ENCODE measurements at regions not wholly inside any gene's neighbourhood (a gene's known extent, or its start where the extent isn't known, plus 50 kb on each side); places are given as distances from the start of the nearest gene placed in this dataset.

GRCh38 chr5:145243016-145243415 is 592.1 kb downstream of the PRELID2 start:
- no peak for DNase-seq
- no peak for ATAC-seq
- intact Hi-C loops (cut with micrococcal nuclease): no loop called here

- ATAC-seq (no peak), DNase-seq (no peak)
- intact Hi-C loops (cut with micrococcal nuclease): no loop called here
Observed at GRCh38 chr5:145242551-145242950, 592.6 kb downstream of the PRELID2 start.

- intact Hi-C loops (cut with micrococcal nuclease): no loop called here
- no peak for DNase-seq
- no peak for ATAC-seq
Observed at GRCh38 chr5:145237843-145238242, 597.3 kb downstream of the PRELID2 start.

DNA sequence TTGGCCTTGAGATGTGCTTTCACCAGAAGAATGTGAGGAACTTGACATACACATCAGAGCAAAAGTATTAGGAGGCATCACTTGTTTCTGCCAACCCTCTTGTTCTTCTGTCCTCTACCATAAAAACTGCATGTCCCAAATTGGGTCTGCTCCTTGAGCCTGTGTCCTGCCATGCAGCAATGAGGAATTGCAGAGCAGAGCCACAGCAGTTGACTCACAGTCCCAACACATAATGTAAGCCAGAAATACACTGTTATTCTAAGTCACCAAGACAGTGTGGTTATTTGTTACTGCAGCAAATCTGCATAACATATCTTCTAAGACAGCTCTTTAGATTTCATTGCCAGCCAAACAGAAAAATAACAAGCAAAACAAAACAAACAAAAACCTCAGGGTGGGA is 598.2 kb downstream of the PRELID2 start:
- ATAC-seq (no peak), DNase-seq (no peak)
- intact Hi-C loops (cut with micrococcal nuclease): no loop called here

DNA sequence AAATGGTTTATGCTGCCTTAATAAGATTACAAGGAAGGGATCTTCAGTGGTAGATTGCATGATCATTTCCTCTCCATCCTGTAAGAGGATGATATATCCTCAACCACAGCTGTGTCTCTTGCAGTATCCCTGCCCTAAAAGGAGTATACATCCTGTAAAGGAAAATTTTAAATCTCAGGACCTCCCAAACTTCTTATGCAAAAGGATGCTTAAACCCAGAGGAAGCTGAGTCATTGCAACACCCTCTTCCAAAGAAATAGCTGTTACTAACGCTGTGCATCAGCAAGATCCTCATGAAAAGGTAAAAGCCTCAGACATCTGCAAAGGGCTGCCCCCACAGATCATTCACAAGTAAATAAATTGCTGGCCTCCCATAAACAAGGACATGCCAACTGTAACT is 599.0 kb downstream of the PRELID2 start:
- no peak for ATAC-seq
- DNase-seq: no peak
- intact Hi-C loops (cut with micrococcal nuclease): no loop called here

GRCh38 chr5:145233461-145233860 is 601.7 kb downstream of the PRELID2 start:
- no peak for ATAC-seq
- no peak for DNase-seq
- intact Hi-C loops (cut with micrococcal nuclease): no loop called here

- ATAC-seq (no peak), DNase-seq (no peak)
- intact Hi-C loops (cut with micrococcal nuclease): no loop called here
Observed at GRCh38 chr5:145230781-145231180, 604.4 kb downstream of the PRELID2 start.

- DNase-seq (no peak), ATAC-seq (no peak)
- intact Hi-C loops (cut with micrococcal nuclease): no loop called here
Observed at GRCh38 chr5:145228564-145228963, 606.6 kb downstream of the PRELID2 start.

GRCh38 chr5:145227881-145228280 is 607.3 kb downstream of the PRELID2 start:
- DNase-seq (no peak), ATAC-seq (no peak)
- intact Hi-C loops (cut with micrococcal nuclease): no loop called here

DNA sequence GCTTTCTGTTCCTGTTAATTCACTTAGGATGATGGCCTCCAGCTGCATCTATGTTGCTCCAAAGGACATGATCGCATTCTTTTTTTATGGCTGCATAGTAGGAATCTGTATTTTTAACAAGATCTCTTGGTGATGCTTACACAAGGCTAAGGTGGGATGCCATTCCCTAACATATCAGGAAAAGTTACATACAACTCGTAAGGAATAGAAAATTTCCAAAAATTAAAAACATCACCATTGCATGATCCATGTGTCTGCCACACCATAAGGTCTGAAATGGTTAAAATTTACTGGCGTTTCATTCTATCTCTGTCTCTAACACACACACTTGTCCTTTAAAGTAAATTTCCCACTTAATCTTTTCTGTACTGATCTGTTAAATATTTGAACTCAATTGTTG is 608.4 kb downstream of the PRELID2 start:
- no peak for DNase-seq
- intact Hi-C loops (cut with micrococcal nuclease): no loop called here
- no peak for ATAC-seq

DNA sequence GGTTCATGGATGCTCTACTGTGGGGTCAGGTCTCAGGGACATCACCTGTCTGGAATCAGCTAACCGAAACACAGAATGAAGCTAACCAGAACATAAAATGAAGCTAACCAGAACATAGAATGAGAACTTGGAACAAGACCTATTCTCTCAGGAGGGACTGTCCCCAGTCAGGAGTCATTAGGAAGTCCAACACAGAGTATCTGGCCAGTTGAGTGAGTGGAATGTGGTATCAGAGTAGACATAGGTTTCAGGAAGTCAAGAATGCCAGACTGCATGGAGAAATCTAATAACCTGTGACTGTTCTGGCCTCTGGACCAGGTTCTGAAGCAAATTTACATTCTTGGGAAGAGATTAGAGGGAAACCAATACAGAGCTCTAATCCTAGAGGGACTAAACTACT is 609.6 kb downstream of the PRELID2 start:
- DNase-seq (no peak), ATAC-seq (no peak)
- intact Hi-C loops (cut with micrococcal nuclease): no loop called here

GRCh38 chr5:145223582-145223981 is 611.6 kb downstream of the PRELID2 start:
- intact Hi-C loops (cut with micrococcal nuclease): no loop called here
- no peak for ATAC-seq

DNA sequence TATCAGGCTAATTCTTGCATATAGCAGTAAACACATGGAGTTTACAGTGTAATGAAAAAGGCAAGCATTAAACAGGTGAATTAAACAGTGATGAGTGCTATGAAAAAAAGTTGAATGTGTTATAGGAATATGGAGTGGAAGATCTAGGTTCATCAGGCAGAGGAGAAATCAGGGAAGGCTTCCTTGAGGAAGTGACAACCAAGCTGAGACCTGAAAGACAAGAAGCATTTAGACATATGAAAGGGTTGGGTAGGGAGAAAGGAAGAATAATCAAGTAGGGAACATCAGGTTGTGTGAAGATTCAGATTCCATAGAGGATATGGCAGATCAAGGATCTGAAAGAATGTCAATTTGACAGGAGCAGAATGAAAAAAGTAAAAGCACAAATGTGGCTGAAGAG is 612.5 kb downstream of the PRELID2 start:
- DNase-seq: no peak
- no peak for ATAC-seq
- intact Hi-C loops (cut with micrococcal nuclease): no loop called here

More at GRCh38 chr5:145223582-145223981, 611.6 kb downstream of the PRELID2 start:
- DNase-seq: no peak

GRCh38 chr5:145221416-145221815 is 613.7 kb downstream of the PRELID2 start:
- intact Hi-C loops (cut with micrococcal nuclease): no loop called here
- no peak for ATAC-seq
- DNase-seq: no peak

DNA sequence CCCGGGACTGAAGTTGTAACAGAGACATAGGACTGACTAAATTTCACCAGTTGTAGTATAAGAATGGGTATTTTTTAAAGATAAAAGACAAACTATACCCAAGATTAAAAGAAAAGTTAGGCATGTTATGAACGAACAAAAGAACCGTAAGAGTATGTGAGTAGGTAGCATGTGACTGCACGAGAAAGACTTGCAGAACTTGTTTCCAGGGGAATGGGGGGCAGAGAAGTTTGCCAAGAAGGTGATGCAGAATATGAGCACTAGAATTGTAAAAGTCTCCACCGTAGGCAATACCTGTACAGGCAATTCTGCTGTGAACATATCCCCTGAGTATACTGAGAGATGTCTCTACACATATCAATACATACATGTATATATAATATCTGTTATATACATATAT is 614.7 kb downstream of the PRELID2 start:
- intact Hi-C loops (cut with micrococcal nuclease): no loop called here
- ATAC-seq (no peak), DNase-seq (no peak)

- intact Hi-C loops (cut with micrococcal nuclease): no loop called here
Observed at GRCh38 chr5:145218982-145219381, 616.2 kb downstream of the PRELID2 start.

DNA sequence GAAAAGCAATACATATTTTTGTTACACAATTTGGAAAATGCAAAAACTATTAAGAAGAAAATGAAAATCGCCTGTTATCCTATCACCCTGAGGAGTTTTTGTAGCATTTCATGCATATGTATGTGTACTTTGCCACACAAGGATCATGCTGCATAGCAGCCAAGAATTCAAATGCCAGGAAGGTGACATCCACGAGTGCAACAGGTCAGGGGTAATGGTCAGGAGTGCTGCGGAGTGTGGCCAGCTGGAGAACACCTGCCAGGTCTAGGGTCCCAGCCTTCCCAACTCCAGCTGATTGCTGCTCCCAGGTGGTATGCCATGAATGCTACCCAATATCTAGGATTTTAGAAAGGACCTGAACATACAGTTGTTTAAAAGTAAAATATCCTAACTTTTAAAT is 617.1 kb downstream of the PRELID2 start:
- no peak for ATAC-seq
- DNase-seq: no peak
- intact Hi-C loops (cut with micrococcal nuclease): no loop called here

More at GRCh38 chr5:145218982-145219381, 616.2 kb downstream of the PRELID2 start:
- DNase-seq: no peak
- no peak for ATAC-seq

- intact Hi-C loops (cut with micrococcal nuclease): no loop called here
- DNase-seq (no peak), ATAC-seq (no peak)
Observed at GRCh38 chr5:145210020-145210419, 625.1 kb downstream of the PRELID2 start.

DNA sequence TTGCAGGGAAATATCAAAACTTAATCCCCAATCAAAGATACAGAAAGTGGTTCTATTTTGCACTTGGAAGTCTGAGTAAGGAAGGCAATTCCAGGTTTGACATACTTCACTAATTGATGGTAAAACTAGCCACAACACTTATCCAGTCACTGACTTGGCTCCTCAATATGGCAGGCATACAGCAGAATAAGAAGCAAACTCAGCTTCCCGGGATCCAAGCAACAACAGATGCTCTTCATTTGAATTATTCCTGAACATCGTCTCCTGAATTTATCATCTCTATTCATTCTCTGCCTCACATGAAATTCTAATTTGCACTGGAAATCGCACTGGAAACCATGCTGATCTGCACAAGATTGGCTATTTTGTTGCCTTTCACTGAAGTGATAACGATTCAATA is 629.6 kb downstream of the PRELID2 start:
- ATAC-seq (no peak), DNase-seq (no peak)
- intact Hi-C loops (cut with micrococcal nuclease): no loop called here

DNA sequence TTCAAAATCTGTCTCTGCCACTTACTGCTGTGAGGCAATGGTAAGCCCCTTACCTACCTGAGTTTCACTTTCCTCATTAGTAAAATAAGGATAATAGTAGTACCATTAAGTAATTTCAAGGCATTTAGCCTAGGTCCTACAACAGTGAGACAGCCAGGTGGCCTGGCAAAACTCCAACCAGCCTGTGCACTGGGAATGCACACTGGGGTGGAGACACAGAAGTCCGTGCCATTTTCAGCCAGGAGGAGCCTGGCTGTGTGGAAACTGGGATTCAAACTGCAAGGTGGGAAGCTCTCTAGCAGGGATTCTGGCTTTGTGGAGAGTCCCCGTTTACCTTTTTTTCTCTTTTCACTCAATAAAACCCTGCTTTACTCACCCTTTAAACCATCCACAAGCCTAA is 630.4 kb downstream of the PRELID2 start:
- ATAC-seq (no peak), DNase-seq (no peak)
- intact Hi-C loops (cut with micrococcal nuclease): no loop called here

DNA sequence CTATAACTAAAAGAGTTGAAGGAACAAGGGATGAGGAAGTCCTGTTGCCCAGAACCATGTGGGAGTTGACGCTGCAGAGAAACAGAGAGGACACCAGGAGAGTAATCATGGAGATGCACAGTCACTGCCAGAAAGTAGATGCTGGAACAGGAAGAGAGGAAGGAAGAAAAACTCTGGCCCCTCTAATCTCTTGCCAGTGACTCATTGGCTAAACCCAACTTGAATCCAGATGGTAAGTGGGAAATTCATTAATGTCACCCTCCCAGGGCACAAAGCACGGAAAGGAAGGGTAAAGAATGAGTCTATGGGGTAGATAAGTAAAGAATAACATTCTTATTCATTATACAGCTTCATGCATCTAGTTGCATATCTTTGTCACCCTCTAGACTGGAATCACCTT is 631.9 kb downstream of the PRELID2 start:
- intact Hi-C loops (cut with micrococcal nuclease): no loop called here
- no peak for DNase-seq

DNA sequence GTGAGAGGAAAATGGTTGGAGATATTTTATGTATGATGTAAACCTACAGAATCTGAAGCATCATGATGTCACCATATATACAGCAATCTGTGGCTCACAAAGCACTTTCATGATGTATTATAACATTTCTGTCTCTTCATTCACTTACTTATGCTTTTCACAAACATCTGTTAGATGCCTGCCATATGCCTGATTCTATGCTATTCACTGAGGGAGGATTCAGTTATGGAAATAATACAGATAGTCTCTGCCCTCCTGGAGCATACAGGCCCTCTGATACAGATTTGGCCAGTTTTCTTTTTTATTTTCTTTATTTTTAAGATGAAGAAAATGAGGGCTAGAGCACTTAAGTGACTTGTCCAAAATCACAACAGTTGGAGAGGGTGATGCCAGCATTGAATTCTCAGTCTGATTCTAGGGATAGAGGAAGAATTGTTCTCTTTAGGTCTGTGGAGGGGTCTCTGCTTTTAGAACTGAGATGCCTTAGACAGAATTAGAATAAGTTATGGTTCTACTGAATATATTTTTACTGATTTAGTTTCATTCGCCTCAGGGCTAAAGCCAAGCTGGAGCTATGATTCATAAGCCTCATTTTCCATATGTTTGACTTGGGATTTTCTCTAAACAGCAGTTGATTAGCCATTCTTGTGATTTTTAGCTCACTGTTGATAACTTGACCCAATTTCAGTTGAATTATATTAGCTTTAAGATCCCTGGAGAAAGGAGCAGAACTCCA is 636.4 kb downstream of the PRELID2 start:
- DNase-seq: no peak
- ATAC-seq: no peak
- intact Hi-C loops (cut with micrococcal nuclease): no loop called here

More for the DNA sequence above, 631.9 kb downstream of the PRELID2 start:
- ATAC-seq: no peak
